ENCODE measurements at regions not wholly inside any gene's neighbourhood (a gene's known extent, or its start where the extent isn't known, plus 50 kb on each side); places are given as distances from the start of the nearest gene placed in this dataset.

DNA sequence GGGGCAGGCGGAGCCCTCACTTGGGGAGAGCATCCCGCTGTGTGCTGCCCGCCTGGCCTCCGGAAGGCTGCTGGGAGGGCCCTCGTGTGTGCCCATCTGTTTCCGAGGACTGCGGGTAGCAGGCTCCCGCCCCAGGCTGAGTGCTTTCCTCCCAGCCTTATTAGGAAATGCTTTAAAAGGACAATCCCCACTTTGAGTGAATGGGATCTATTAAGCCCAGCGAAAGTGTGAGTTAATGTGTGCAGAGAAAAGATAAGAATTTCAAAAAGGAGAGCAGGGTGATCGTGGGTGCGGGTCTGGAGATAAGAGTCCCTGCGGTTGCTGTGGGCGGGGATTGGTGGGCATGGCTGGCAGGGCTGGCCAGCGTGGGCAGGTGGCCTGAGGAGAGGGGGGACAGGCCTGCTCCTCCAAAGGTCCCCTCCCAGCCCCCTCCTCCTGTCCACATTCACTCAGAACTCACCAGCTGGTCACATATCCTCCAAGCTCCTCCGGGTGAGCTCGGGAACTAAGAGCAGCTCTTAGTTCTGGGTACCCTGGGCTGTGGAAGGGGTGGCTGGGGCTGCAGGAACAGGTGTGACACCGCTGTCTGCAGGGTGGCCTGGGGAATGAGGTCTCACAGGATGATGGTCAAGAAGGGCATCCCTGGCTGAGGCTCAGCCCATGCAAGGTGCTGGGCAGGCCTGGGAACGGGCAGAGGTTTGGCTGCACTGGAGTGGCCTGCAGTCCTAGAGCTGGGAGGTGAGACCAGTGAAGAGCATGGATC lies 1260.3 kb downstream of the BRD1 start:
- H3K27me3 Mint-ChIP-seq (ENCODE audit: low read depth), result peaks cover 10% of the 10 kb centered on the region
- TF ChIP-seq, protein P1, sequence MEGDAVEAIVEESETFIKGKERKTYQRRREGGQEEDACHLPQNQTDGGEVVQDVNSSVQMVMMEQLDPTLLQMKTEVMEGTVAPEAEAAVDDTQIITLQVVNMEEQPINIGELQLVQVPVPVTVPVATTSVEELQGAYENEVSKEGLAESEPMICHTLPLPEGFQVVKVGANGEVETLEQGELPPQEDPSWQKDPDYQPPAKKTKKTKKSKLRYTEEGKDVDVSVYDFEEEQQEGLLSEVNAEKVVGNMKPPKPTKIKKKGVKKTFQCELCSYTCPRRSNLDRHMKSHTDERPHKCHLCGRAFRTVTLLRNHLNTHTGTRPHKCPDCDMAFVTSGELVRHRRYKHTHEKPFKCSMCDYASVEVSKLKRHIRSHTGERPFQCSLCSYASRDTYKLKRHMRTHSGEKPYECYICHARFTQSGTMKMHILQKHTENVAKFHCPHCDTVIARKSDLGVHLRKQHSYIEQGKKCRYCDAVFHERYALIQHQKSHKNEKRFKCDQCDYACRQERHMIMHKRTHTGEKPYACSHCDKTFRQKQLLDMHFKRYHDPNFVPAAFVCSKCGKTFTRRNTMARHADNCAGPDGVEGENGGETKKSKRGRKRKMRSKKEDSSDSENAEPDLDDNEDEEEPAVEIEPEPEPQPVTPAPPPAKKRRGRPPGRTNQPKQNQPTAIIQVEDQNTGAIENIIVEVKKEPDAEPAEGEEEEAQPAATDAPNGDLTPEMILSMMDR (IDR thresholded peaks at IDR 0.05; ENCODE audit: unreplicated experiment in 3 of 3), result no peak
- H3K27ac Mint-ChIP-seq, result no peak overlapping the region
- no peaks in the 10 kb centered on the region for H3K36me3 Mint-ChIP-seq (ENCODE audit: low read depth)
- no peak overlapping the region for H3K4me3 Mint-ChIP-seq
- H3K9me3 Mint-ChIP-seq, result peaks cover 23% of the 10 kb centered on the region
- no peaks in the 10 kb centered on the region for H3K4me1 Mint-ChIP-seq

DNA sequence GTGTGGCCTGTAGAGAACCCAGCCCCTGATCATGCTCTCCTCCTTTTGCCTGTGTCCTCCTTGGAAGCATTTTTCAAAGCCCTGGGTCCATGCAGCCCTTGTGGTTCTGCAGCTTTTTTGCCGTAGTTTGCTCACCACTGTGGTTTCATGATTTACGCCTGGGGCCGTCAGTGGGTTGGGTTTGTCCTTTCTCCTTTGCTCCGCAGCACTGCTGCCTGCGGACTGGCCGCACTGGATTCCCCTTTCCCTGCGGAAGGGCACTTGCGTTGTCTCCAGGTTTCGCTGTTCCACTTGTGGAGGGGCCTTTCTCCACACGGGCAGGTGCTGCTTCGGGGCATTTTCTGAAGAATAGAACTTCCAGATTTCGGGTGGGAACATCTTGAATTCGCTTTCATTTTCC lies 1260.9 kb downstream of the BRD1 start:
- H3K27me3 Mint-ChIP-seq (ENCODE audit: low read depth), result peaks cover 6% of the 10 kb centered on the region
- no peak overlapping the region for H3K27ac Mint-ChIP-seq
- no peak overlapping the region for H3K4me3 Mint-ChIP-seq
- H3K36me3 Mint-ChIP-seq (ENCODE audit: low read depth), result no peaks in the 10 kb centered on the region
- TF ChIP-seq, protein P1 (IDR thresholded peaks at IDR 0.05; ENCODE audit: unreplicated experiment in 3 of 3), result no peak
- peaks cover 17% of the 10 kb centered on the region for H3K9me3 Mint-ChIP-seq
- H3K4me1 Mint-ChIP-seq, result no peaks in the 10 kb centered on the region

DNA sequence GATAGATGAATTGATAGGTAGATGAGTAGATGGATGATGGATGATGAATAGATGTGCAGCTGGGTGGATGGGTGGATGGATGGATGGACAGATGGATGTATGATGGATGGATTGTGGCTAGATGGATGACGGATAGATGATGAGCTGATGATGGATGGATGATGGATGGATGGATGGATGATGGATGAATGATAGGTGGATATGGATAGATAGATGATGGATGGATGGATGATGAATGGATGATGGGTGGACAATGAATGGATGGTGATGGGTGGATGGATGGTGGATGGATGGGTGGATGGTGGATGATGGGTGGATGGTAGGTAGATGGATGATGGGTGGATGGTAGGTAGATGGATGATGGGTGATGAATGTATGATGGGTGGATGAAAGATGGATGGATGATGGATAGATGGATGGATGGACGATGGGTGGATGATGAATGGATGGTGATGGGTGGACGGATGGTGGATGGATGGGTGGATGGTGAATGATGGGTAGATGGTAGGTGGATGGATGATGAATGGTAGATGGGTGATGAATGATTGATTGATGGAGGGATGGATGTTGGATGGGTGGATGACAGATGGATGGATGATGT lies 1261.7 kb downstream of the BRD1 start:
- H3K4me3 Mint-ChIP-seq, result no peak overlapping the region
- H3K27ac Mint-ChIP-seq, result no peak overlapping the region
- peaks cover 14% of the 10 kb centered on the region for H3K9me3 Mint-ChIP-seq
- TF ChIP-seq, protein P1 (IDR thresholded peaks at IDR 0.05; ENCODE audit: unreplicated experiment in 3 of 3), result no peak
- H3K4me1 Mint-ChIP-seq, result no peaks in the 10 kb centered on the region
- H3K36me3 Mint-ChIP-seq (ENCODE audit: low read depth), result no peaks in the 10 kb centered on the region
- peaks cover 9% of the 10 kb centered on the region for H3K27me3 Mint-ChIP-seq (ENCODE audit: low read depth)

DNA sequence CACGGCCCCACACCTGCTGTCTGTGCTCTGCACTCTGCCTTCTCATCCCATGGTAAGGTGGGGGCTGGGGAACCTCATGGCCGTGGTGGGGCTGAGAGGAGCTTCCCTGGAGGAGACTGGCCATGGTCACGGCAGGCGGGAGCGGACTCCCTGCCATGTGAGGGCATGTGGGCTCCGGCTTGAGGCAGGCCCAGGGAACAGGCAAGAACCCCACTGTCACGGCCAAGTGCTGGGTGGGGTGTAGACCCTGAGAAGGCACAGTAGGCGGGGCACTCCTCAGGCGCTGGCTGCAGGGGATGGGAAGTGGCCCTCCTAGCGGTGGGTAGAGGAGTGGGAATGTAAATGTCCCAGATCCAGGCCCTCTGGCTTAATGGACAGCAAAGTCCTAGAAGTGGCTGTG lies 1262.7 kb downstream of the BRD1 start:
- no peak overlapping the region for H3K4me3 Mint-ChIP-seq
- TF ChIP-seq, protein P1 (IDR thresholded peaks at IDR 0.05; ENCODE audit: unreplicated experiment in 3 of 3), result no peak
- peaks cover 3% of the 10 kb centered on the region for H3K9me3 Mint-ChIP-seq
- H3K27ac Mint-ChIP-seq, result no peak overlapping the region
- peaks cover 11% of the 10 kb centered on the region for H3K27me3 Mint-ChIP-seq (ENCODE audit: low read depth)
- no peaks in the 10 kb centered on the region for H3K36me3 Mint-ChIP-seq (ENCODE audit: low read depth)
- no peaks in the 10 kb centered on the region for H3K4me1 Mint-ChIP-seq

DNA sequence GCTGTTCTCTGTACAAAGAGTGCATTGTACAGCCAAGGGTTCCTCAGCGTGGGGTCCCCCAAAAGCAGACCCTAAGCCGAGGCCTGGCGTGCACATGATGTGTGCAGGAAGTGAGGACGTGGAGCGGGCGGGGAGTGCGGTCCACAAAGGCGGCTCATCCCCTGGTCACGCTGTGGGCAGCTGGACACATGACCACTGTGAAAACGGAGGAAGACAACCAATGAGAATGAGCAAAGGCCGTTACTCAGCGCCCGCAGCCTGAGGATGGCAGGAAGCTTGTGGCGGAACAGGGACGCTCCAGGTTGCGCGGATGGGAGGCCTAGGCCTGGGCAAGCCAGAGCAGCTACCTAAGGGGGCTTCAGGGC lies 1263.7 kb downstream of the BRD1 start:
- TF ChIP-seq, protein P1 (IDR thresholded peaks at IDR 0.05; ENCODE audit: unreplicated experiment in 3 of 3), result no peak
- H3K4me1 Mint-ChIP-seq, result no peaks in the 10 kb centered on the region
- H3K9me3 Mint-ChIP-seq, result no peaks in the 10 kb centered on the region
- no peaks in the 10 kb centered on the region for H3K36me3 Mint-ChIP-seq (ENCODE audit: low read depth)
- no peak overlapping the region for H3K4me3 Mint-ChIP-seq
- peaks cover 11% of the 10 kb centered on the region for H3K27me3 Mint-ChIP-seq (ENCODE audit: low read depth)
- no peak overlapping the region for H3K27ac Mint-ChIP-seq

Measured in nephron (organoid).